OCI-LY3 (cell line): ENCODE measurements at regions not wholly inside any gene's neighbourhood (a gene's known extent, or its start where the extent isn't known, plus 50 kb on each side); places are given as distances from the start of the nearest gene placed in this dataset.

ENCODE experiments used
- CTCF ChIP-seq: fragments of 200-600, 300-600 bp; sonication (generic); IDR thresholded peaks from 2 replicates; pipeline ENCODE4 v1.5.1; 2014; ENCODE audit warnings: antibody characterized with exemption, low read length, low read depth
- EZH2phosphoT487 ChIP-seq: fragments of 200-600 bp; shearing (Covaris generic); IDR thresholded peaks from 2 replicates; pipeline ENCODE4 v1.6.1; 2018; ENCODE audit warnings: antibody characterized with exemption, mixed run types, low read depth

- TF ChIP-seq CTCF (no peak), EZH2phosphoT487 (no peak)
These were observed 125.3 kb downstream of the SIPA1L2 start for GRCh38 chr1:232504651-232505050.
